Prostate gland (tissue), 2 donors: ENCODE measurements at regions not wholly inside any gene's neighbourhood (a gene's known extent, or its start where the extent isn't known, plus 50 kb on each side); places are given as distances from the start of the nearest gene placed in this dataset.

Experiments used
- DNase-seq: peaks from one replicate; pipeline ENCODE4 v3.0.0-alpha.2; 2019; ENCODE audit warnings: low spot score
- H3K27ac ChIP-seq, 2 donors: fragments of 200-600 bp; sonication (generic); 2 replicates each; pipeline ENCODE4 v1.5.1; 2017 to 2019
- H3K27me3 ChIP-seq: fragments of 200-600 bp; sonication (generic); replicated peaks from 2 replicates; pipeline ENCODE4 v1.5.1; 2019; ENCODE audit not compliant: insufficient read depth
- H3K36me3 ChIP-seq, 2 donors: fragments of 200-600 bp; sonication (generic); 1 replicate in 1 of 2; 2 replicates in 1 of 2; pipeline versions ENCODE4 v1.5.1 to v1.8.1; 2017 to 2019
- H3K4me1 ChIP-seq: fragments of 200-600 bp; sonication (generic); replicated peaks from 2 replicates; pipeline ENCODE4 v1.5.1; 2019
- H3K4me3 ChIP-seq, 2 donors: fragments of 200-600 bp; sonication (generic); 2 replicates each; pipeline ENCODE4 v1.5.1; 2017 to 2019
- H3K9me3 ChIP-seq: fragments of 200-600 bp; sonication (generic); 2 replicates; pipeline ENCODE4 v1.5.1; 2017
- CTCF ChIP-seq, 4 experiments: fragments of 200-600 bp in 2 of 4; fragments of 450-650 bp in 2 of 4; sonication (generic) in 2 of 4; IDR thresholded peaks; 1 replicate in 3 of 4; 2 replicates in 1 of 4; pipeline ENCODE4 v1.5.1; 2016 to 2019; ENCODE audit warnings: antibody characterized with exemption in 4 of 4, mild to moderate bottlenecking in 2 of 4, moderate library complexity in 2 of 4
- POLR2A ChIP-seq: fragments of 450-650 bp; IDR thresholded peaks from one replicate; pipeline ENCODE4 v1.6.1; 2016; ENCODE audit warnings: antibody characterized with exemption, mild to moderate bottlenecking
- POLR2AphosphoS5 ChIP-seq: sonication (generic); formaldehyde crosslinking; IDR thresholded peaks from one replicate; pipeline ENCODE4 v1.6.1; 2017; ENCODE audit warnings: antibody characterized with exemption
- WGBS: methylation state at CpG from one replicate; pipeline ENCODE4 v1.1.5; 2018; 5-methylcytosine and 5-hydroxymethylcytosine counted together
- intact Hi-C: fragments of 100-400 bp; cut with DNase I; formaldehyde crosslinking; loops from one replicate; pipeline ENCODE4 v1.14.2; 2022

- Histone ChIP-seq H3K27me3 (no peaks in the 10 kb centered on the region), H3K36me3 (no peaks in the 10 kb centered on the region), H3K4me3 (no peak overlapping the region), H3K4me1 (no peaks in the 10 kb centered on the region), H3K27ac (no peak overlapping the region), H3K9me3 (no peaks in the 10 kb centered on the region)
- TF ChIP-seq POLR2A: no peak
- no peak for TF ChIP-seq CTCF (IDR thresholded peaks at IDR 0.05)
- no peak for TF ChIP-seq POLR2AphosphoS5
- DNase-seq: no peak
- WGBS: 93% methylated on average over 3 of the region's 3 CpGs
- intact Hi-C loops: no loop called here
These were observed 168.3 kb upstream of the SEMA6D start for GRCh38 chr15:47548986-47549385.

DNA sequence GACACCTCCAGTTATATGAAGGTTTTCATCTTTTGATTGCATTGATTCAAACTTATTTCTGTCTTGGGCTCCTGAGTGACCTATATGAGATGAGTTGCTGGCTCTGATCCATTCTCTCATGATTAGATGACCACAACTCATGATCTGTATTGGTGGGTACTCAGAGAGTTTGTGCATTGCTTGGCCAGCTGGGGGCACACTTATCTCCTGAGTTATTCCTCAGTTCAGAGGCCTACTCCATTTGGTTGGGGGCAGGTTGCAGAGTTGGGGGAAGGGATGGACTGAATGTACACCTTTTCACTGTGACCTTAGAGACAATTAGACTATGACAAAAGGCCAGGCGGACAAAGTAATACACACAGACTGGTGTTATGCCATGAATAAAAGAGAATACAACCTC, 166.2 kb upstream of the SEMA6D start:
- H3K4me3 ChIP-seq: no peak overlapping the region
- H3K4me1 ChIP-seq: no peaks in the 10 kb centered on the region
- intact Hi-C loops: no loop called here
- DNase-seq: no peak
- no peak for TF ChIP-seq POLR2AphosphoS5
- no peak for TF ChIP-seq CTCF (IDR thresholded peaks at IDR 0.05)
- no peak for TF ChIP-seq POLR2A
- WGBS: 100% methylated on average over 1 of the region's 1 CpG
- no peaks in the 10 kb centered on the region for H3K27me3 ChIP-seq
- H3K36me3 ChIP-seq: no peaks in the 10 kb centered on the region
- no peak overlapping the region for H3K27ac ChIP-seq
- H3K9me3 ChIP-seq: no peaks in the 10 kb centered on the region

DNA sequence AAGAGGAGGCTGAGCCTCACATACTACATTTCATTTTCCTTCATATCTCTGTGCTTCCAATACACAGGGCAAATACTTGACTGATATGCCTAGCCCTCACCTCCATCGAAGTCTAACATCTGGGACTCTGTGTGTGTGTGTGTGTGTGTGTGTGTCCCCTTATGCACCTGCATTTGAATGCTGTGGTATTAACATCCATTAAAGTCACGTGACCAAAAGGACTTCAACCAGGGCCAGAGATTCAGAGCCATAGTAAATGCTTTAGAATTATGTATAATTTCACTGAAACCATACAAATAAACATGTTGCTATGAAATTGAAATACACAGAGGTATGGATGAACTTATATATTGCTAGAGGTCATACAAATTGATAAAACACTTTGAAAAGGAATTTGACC, 165.8 kb upstream of the SEMA6D start:
- intact Hi-C loops: no loop called here
- Histone ChIP-seq H3K36me3 (no peaks in the 10 kb centered on the region), H3K27me3 (no peaks in the 10 kb centered on the region), H3K4me1 (no peaks in the 10 kb centered on the region), H3K4me3 (no peak overlapping the region), H3K27ac (no peak overlapping the region), H3K9me3 (no peaks in the 10 kb centered on the region)
- 87% methylated on average over 2 of the region's 2 CpGs for WGBS
- TF ChIP-seq POLR2AphosphoS5 (no peak), CTCF (IDR thresholded peaks at IDR 0.05) (no peak), POLR2A (no peak)
- no peak for DNase-seq

DNA sequence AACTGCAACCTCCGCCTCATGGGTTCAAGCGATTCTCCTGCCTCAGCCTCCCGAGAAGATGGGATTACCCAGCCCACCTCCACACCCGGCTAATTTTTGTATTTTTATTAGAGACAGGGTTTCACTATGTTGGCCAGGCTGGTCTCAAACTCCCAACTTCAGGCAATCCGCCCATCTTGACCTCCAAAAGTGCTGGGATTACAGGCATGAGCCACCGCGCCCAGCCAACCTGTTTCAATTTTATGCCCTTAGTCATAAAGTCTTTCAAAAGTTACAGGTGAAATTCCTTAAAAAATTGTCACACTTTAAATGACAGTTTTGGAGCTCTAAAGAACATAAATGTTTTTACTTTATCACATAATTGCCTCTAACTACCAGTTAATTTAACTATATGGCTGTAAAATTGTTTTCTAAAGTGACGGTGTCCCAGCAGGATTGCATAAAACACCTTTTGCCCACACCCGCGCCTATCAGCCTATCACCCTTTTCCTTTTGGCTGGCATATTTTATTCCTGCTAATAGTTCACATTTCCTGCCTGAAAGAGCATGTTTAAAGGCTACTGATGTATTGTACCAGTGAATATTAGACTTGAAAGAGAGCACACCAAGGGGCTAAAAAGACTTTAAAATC, 164.2 kb upstream of the SEMA6D start:
- TF ChIP-seq POLR2A (no peak), CTCF (IDR thresholded peaks at IDR 0.05) (no peak), POLR2AphosphoS5 (no peak)
- Histone ChIP-seq H3K4me3 (no peak overlapping the region), H3K4me1 (no peaks in the 10 kb centered on the region), H3K27me3 (no peaks in the 10 kb centered on the region), H3K9me3 (no peaks in the 10 kb centered on the region), H3K36me3 (no peaks in the 10 kb centered on the region), H3K27ac (no peak overlapping the region)
- intact Hi-C loops: no loop called here
- WGBS: 72% methylated on average over 10 of the region's 10 CpGs
- DNase-seq: no peak

GRCh38 chr15:47553947-47554346, 163.4 kb upstream of the SEMA6D start:
- no peaks in the 10 kb centered on the region for H3K36me3 ChIP-seq

More at GRCh38 chr15:47553947-47554346, 163.4 kb upstream of the SEMA6D start:
- intact Hi-C loops: no loop called here
- Histone ChIP-seq H3K27me3 (no peaks in the 10 kb centered on the region), H3K27ac (no peak overlapping the region), H3K4me1 (no peaks in the 10 kb centered on the region), H3K4me3 (no peak overlapping the region), H3K9me3 (no peaks in the 10 kb centered on the region)
- TF ChIP-seq POLR2A: no peak
- no peak for TF ChIP-seq CTCF (IDR thresholded peaks at IDR 0.05)
- no peak for TF ChIP-seq POLR2AphosphoS5
- DNase-seq: no peak
- 80% methylated on average over 1 of the region's 1 CpG for WGBS
